Cerebellar cortex (tissue), 1 donor: ENCODE measurements at regions not wholly inside any gene's neighbourhood (a gene's known extent, or its start where the extent isn't known, plus 50 kb on each side); places are given as distances from the start of the nearest gene placed in this dataset.
"Not testable (repeated sequence)": the region's sequence is repeated elsewhere in the genome, so short reads cannot be mapped to it uniquely, and the experiment has no call there.

ENCODE experiments used
- DNase-seq: peaks from one replicate; pipeline ENCODE4 v3.0.0-alpha.2; 2015; ENCODE audit warnings: low spot score

- DNase-seq = peak; percentile 57
These were observed 500.0 kb downstream of the DIRAS2 start for GRCh38 chr9:90142580-90142979.

GRCh38 chr9:90147426-90147825, 495.2 kb downstream of the DIRAS2 start:
- no peak for DNase-seq

GRCh38 chr9:90156318-90156717, 486.3 kb downstream of the DIRAS2 start:
- DNase-seq = no peak

- no peak for DNase-seq
These were observed 480.3 kb downstream of the DIRAS2 start for GRCh38 chr9:90162326-90162725.

- no peak for DNase-seq
These were observed 479.8 kb downstream of the DIRAS2 start for GRCh38 chr9:90162819-90163218.

- DNase-seq = no peak
These were observed 477.3 kb downstream of the DIRAS2 start for GRCh38 chr9:90165281-90165680.

GRCh38 chr9:90166374-90166773, 476.2 kb downstream of the DIRAS2 start:
- not testable (repeated sequence) for DNase-seq

- no peak for DNase-seq
These were observed 474.7 kb downstream of the DIRAS2 start for GRCh38 chr9:90167914-90168313.

GRCh38 chr9:90169490-90169889, 473.1 kb downstream of the DIRAS2 start:
- DNase-seq = no peak

GRCh38 chr9:90173935-90174334, 468.7 kb downstream of the DIRAS2 start:
- not testable (repeated sequence) for DNase-seq

- not testable (repeated sequence) for DNase-seq
These were observed 468.3 kb downstream of the DIRAS2 start for GRCh38 chr9:90174346-90174745.

GRCh38 chr9:90175257-90175656, 467.4 kb downstream of the DIRAS2 start:
- no peak for DNase-seq

GRCh38 chr9:90175865-90176264, 466.8 kb downstream of the DIRAS2 start:
- DNase-seq = no peak

GRCh38 chr9:90176901-90177300, 465.7 kb downstream of the DIRAS2 start:
- DNase-seq = no peak

GRCh38 chr9:90180381-90180780, 462.2 kb downstream of the DIRAS2 start:
- no peak for DNase-seq

GRCh38 chr9:90188656-90189055, 454.0 kb downstream of the DIRAS2 start:
- DNase-seq = no peak

- no peak for DNase-seq
These were observed 453.3 kb downstream of the DIRAS2 start for GRCh38 chr9:90189306-90189705.

- not testable (repeated sequence) for DNase-seq
These were observed 450.2 kb downstream of the DIRAS2 start for GRCh38 chr9:90192465-90192864.

- DNase-seq = no peak
These were observed 443.7 kb downstream of the DIRAS2 start for GRCh38 chr9:90198956-90199355.

GRCh38 chr9:90201766-90202165, 440.9 kb downstream of the DIRAS2 start:
- no peak for DNase-seq

- DNase-seq = no peak
These were observed 438.3 kb downstream of the DIRAS2 start for GRCh38 chr9:90204128-90204831.

- DNase-seq = not testable (repeated sequence)
These were observed 429.6 kb downstream of the DIRAS2 start for GRCh38 chr9:90213045-90213444.

GRCh38 chr9:90219548-90220118, 423.0 kb downstream of the DIRAS2 start:
- DNase-seq = no peak

GRCh38 chr9:90221899-90222298, 420.7 kb downstream of the DIRAS2 start:
- not testable (repeated sequence) for DNase-seq
